IPS DF 6.9 (cell line): ENCODE measurements at regions not wholly inside any gene's neighbourhood (a gene's known extent, or its start where the extent isn't known, plus 50 kb on each side); places are given as distances from the start of the nearest gene placed in this dataset.
"Not testable (repeated sequence)": the region's sequence is repeated elsewhere in the genome, so short reads cannot be mapped to it uniquely, and the experiment has no call there.

Experiments
- DNase-seq: peaks from one replicate; pipeline ENCODE4 v3.0.0-alpha.2; 2013; ENCODE audit warnings: low read depth, low spot score
- H3K27ac ChIP-seq: one replicate; pipeline ENCODE4 v1.5.1; 2013; ENCODE audit warnings: low read length, control low read depth
- H3K27me3 ChIP-seq: 2 replicates; pipeline ENCODE4 v1.6.1; 2013; ENCODE audit warnings: mild to moderate bottlenecking, low read length; ENCODE audit not compliant: control insufficient read depth, insufficient read depth
- H3K36me3 ChIP-seq: 2 replicates; pipeline ENCODE4 v1.6.1; 2013; ENCODE audit warnings: low read length; ENCODE audit not compliant: control insufficient read depth, insufficient read depth
- H3K4me1 ChIP-seq: 2 replicates; pipeline ENCODE4 v1.6.1; 2013; ENCODE audit warnings: low read length; ENCODE audit not compliant: control insufficient read depth, insufficient read depth
- H3K4me3 ChIP-seq: 2 replicates; pipeline ENCODE4 v1.5.1; 2013; ENCODE audit warnings: mild to moderate bottlenecking, low read length
- H3K9me3 ChIP-seq: 2 replicates; pipeline ENCODE4 v1.6.1; 2013; ENCODE audit warnings: low read length, inconsistent platforms; ENCODE audit not compliant: control insufficient read depth, insufficient read depth
- WGBS: extraction: QIAGEN DNeasy Blood & Tissue Kit; methylation state at CpG from one replicate; pipeline ENCODE4 v1.1.7; 2013; ENCODE audit warnings: mixed read lengths, missing lambda C conversion rate; ENCODE audit not compliant: insufficient read length, insufficient coverage; 5-methylcytosine and 5-hydroxymethylcytosine counted together

DNA sequence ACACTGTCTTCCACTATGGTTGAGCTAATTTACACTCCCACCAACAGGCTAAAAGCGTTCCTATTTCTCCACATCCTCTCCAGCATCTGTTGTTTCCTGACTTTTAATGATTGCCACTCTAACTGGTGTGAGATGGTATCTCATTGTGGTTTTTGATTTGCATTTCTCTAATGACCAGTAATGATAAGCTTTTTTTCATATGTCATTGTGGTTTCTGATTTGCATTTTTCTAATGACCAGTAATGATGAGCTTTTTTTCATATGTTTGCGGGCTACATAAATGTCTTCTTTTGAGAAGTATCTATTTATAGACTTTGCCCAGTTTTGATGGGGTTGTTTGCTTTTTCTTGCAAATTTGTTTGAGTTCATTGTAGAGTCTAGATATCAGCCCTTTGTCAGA is 68.0 kb upstream of the RASA1 start:
- not testable (repeated sequence) for DNase-seq, H3K27me3 ChIP-seq, H3K4me1 ChIP-seq, H3K9me3 ChIP-seq, H3K36me3 ChIP-seq, H3K27ac ChIP-seq, H3K4me3 ChIP-seq
- WGBS: no CpG with 5 or more reads among the region's 2 CpGs

DNA sequence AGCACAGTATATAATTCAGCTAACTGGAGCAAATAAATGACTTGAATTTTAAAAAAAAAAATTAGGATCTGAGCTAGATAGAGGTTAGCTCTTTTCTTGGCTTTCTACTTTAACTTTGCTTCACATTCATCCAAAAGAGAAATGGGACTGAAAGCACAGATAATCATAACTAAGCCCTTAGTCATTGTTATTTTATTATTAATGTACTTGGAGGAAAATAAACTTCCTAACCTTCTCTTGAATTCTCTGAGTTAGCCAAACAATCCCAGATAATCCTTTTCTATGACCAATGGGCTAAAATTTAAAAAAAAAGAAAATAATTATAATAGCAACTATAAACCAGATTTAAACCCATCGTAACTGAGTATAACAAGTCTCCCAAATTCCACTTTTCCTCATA is 57.6 kb upstream of the RASA1 start:
- no peak for DNase-seq
- H3K36me3 ChIP-seq: no peaks in the 10 kb centered on the region
- WGBS: no CpG with 5 or more reads among the region's 1 CpG
- H3K4me1 ChIP-seq: no peaks in the 10 kb centered on the region
- no peaks in the 10 kb centered on the region for H3K9me3 ChIP-seq
- no peak overlapping the region for H3K4me3 ChIP-seq
- H3K27me3 ChIP-seq: no peaks in the 10 kb centered on the region
- no peak overlapping the region for H3K27ac ChIP-seq

DNA sequence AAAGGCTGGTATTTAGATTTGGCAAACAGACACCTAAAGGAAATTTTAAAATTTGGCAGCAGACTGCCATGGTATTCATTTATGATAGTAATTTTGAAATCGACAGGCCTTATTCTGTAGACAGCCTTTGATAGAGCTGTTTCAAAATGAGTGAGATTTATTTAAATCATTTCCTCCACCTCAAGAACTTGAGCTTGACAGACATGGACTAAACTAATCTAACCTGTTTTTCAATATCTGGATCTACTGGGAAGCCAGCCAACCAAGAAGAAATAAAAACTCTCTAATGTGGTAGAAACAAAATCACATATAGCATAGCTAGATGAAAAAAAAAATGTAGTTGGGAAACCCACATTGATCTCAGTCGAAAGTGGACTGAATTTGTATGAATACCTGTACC is 56.9 kb upstream of the RASA1 start:
- Histone ChIP-seq H3K4me1 (no peaks in the 10 kb centered on the region), H3K27me3 (no peaks in the 10 kb centered on the region), H3K9me3 (no peaks in the 10 kb centered on the region), H3K27ac (no peak overlapping the region), H3K4me3 (no peak overlapping the region), H3K36me3 (no peaks in the 10 kb centered on the region)
- no peak for DNase-seq
- WGBS: no CpG with 5 or more reads among the region's 2 CpGs

DNA sequence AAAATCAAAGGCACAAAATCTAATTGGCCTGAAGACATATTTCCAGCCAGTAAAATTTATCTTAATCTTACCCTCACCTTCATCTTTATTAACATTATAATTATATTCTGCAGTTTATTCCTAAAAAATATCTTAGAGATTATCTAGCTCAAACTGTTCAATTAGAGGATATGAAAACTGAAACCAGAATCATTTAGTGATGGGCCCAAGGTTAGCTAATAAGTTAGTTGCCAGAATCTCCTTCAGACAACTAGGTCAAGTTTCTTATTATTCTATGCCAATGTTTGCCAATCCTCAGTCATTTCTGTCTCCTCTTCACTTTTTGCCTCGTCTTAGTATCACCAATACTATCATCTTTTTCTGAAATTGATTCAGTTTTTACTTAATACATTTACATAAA is 56.0 kb upstream of the RASA1 start:
- no peaks in the 10 kb centered on the region for H3K27me3 ChIP-seq
- no peaks in the 10 kb centered on the region for H3K4me1 ChIP-seq
- H3K4me3 ChIP-seq: no peak overlapping the region
- H3K27ac ChIP-seq: no peak overlapping the region
- no peaks in the 10 kb centered on the region for H3K36me3 ChIP-seq
- no peaks in the 10 kb centered on the region for H3K9me3 ChIP-seq
- DNase-seq: no peak
- no CpG with 5 or more reads among the region's 1 CpG for WGBS

- H3K36me3 ChIP-seq, H3K9me3 ChIP-seq, DNase-seq, H3K27me3 ChIP-seq, H3K27ac ChIP-seq, H3K4me1 ChIP-seq, H3K4me3 ChIP-seq: not testable (repeated sequence)
- no CpG with 5 or more reads among the region's 2 CpGs for WGBS
Observed at GRCh38 chr5:87212183-87212582, 55.5 kb upstream of the RASA1 start.

DNA sequence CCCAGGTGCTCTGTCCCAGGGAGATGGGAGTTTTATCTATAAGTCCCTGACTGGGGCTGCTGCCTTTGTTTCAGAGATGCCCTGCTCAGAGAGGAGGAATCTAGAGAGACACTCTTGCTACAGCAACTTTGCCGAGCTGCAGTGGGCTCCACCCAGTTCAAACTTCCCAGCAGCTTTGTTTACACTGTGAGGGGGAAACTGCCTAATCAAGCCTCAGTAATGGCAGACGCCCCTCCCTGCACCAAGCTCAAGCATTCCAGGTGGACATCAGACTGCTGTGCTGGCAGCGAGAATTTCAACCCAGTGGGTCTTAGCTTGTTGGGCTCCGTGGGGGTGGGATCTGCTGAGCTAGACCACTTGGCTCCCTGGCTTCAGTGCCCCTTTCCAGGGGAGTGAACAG is 50.2 kb upstream of the RASA1 start:
- no CpG with 5 or more reads among the region's 4 CpGs for WGBS
- not testable (repeated sequence) for H3K36me3 ChIP-seq, H3K27me3 ChIP-seq, H3K9me3 ChIP-seq, DNase-seq, H3K27ac ChIP-seq, H3K4me1 ChIP-seq, H3K4me3 ChIP-seq
